GM23338 (cell line): ENCODE measurements at regions not wholly inside any gene's neighbourhood (a gene's known extent, or its start where the extent isn't known, plus 50 kb on each side); places are given as distances from the start of the nearest gene placed in this dataset.

Experiments
- CREB1 ChIP-seq: fragments of 250-450 bp; sonication (Bioruptor Pico); IDR thresholded peaks from 2 replicates; pipeline ENCODE4 v1.5.0; 2020; ENCODE audit warnings: low read depth, mild to moderate bottlenecking, moderate library complexity
- CTCF ChIP-seq, 2 experiments: fragments of 200-600 bp in 1 of 2; sonication (generic) in 1 of 2; conservative IDR thresholded peaks; 2 replicates each; pipeline versions ENCODE4 v1.5.1 to v1.6.1; 2016 to 2017; ENCODE audit warnings: antibody characterized with exemption in 2 of 2, low read depth in 2 of 2, mild to moderate bottlenecking in 2 of 2, moderate library complexity in 1 of 2
- EZH2 ChIP-seq: fragments of 200-600 bp; sonication (generic); IDR thresholded peaks from one replicate; pipeline ENCODE4 v1.8.0; 2017; ENCODE audit warnings: antibody characterized with exemption, mild to moderate bottlenecking, low read depth; ENCODE audit not compliant: unreplicated experiment
- EZH2phosphoT487 ChIP-seq: fragments of 200-600 bp; sonication (generic); IDR thresholded peaks from one replicate; pipeline ENCODE4 v1.8.1; 2018; ENCODE audit warnings: antibody characterized with exemption; ENCODE audit not compliant: unreplicated experiment
- JUNB ChIP-seq: IDR thresholded peaks from one replicate; pipeline ENCODE4 v1.6.1; 2016; ENCODE audit warnings: antibody characterized with exemption; ENCODE audit not compliant: unreplicated experiment
- POLR2AphosphoS5 ChIP-seq: IDR thresholded peaks from 2 replicates; pipeline ENCODE4 v1.6.1; 2016; ENCODE audit warnings: antibody characterized with exemption, low read depth
- REST ChIP-seq: IDR thresholded peaks from one replicate; pipeline ENCODE4 v1.6.1; 2018; ENCODE audit warnings: antibody characterized with exemption; ENCODE audit not compliant: unreplicated experiment
- ZNF331 ChIP-seq: fragments of 250-450 bp; sonication (Bioruptor Pico); IDR thresholded peaks from 2 replicates; pipeline ENCODE4 v1.5.0; 2020; ENCODE audit warnings: low read depth, mild to moderate bottlenecking, moderate library complexity
- ZNF462 ChIP-seq: fragments of 250-450 bp; sonication (Bioruptor Pico); IDR thresholded peaks from 2 replicates; pipeline ENCODE4 v1.5.0; 2020; ENCODE audit warnings: mild to moderate bottlenecking, moderate library complexity

- TF ChIP-seq EZH2 (no peak), CTCF (conservative IDR thresholded peaks at IDR 0.05; ENCODE audit: low read depth in 2 of 2) (no peak), ZNF462 (CRISPR knock-in tag) (no peak), POLR2AphosphoS5 (no peak), CREB1 (CRISPR knock-in tag) (no peak), JUNB (no peak), ZNF331 (CRISPR knock-in tag) (no peak), EZH2phosphoT487 (no peak), REST (no peak)
These were observed 974.0 kb upstream of the GJE1 start for GRCh38 chr6:141158740-141159139.
